NT2/D1 (cell line): ENCODE measurements at regions not wholly inside any gene's neighbourhood (a gene's known extent, or its start where the extent isn't known, plus 50 kb on each side); places are given as distances from the start of the nearest gene placed in this dataset.

Experiments used
- YY1 ChIP-seq: IDR thresholded peaks from 2 replicates; pipeline ENCODE4 v1.6.1; 2011; ENCODE audit not compliant: insufficient read length, insufficient read depth
- ZNF274 ChIP-seq: IDR thresholded peaks from 2 replicates; pipeline ENCODE4 v1.6.1; 2011; ENCODE audit warnings: mild to moderate bottlenecking, low read depth, low read length

DNA sequence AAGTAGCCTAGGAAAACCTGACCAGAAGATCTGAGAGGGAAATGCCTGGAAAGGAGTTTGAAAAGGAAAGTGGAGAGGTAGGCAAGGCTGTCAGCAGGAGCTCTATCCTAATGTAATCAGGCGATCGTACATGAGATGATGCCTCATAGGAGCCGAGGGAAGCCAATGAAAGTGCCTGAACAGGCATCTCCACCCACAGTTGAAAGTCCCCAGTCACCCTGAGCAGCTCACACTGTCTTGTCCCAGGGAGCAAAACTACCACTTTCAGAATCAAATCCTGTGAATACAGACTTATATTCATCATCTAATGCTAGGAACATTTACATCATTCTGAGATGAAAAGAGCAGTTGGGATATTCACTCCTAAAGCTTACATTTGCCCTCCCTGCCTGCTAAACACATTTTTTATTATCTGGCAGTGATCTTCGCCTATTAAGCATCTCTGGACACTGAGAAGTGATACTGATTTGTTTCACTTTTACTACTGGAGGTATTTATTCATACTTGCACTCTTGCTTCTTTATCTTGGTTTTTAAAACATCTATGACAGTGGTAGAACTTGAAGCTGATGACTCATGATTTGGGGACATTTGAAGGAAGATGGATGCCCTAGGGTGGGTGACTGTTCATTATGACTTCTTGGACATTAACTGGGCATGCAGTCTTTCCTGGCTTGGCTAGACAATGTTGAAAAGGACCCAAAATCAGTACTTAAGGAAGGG lies 221.6 kb downstream of the SEC16B start:
- TF ChIP-seq ZNF274 (no peak), YY1 (no peak)
